OCI-M2 (cell line): ENCODE measurements at regions not wholly inside any gene's neighbourhood (a gene's known extent, or its start where the extent isn't known, plus 50 kb on each side); places are given as distances from the start of the nearest gene placed in this dataset.

Source experiments
- DNase-seq: peaks from one replicate; lab custom pipeline; 2025; ENCODE audit not compliant: unreplicated experiment; lab: John Stamatoyannopoulos, UW

DNA sequence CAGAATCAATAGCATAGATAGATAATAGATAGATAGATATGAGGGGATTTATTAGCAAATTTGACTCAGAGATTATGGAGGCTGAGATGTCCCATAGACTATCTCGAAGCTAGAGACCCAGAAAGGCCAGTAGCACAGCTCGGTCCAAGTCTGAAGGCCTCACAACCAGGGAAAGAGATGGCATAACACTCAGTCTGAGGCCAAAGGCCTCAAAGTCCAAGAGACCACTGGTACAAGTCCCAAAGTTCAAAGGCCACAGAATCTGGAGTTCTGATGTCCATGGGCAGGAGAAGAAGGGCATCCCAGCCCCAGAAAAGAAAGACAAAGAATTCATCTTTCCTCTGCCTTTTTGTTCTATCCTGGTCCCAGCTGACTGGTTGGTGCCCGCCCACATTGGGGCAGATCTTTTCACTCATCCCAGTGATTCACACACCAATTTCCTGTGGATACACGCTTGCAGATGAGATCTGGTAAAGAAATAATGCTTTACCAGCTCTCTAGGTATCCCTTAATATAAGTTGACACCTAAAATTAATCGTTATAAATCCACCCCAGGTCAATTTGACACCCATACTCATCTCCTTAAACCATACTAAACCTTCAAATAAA, 127.8 kb upstream of the FBN2 start:
- no peak for DNase-seq

DNA sequence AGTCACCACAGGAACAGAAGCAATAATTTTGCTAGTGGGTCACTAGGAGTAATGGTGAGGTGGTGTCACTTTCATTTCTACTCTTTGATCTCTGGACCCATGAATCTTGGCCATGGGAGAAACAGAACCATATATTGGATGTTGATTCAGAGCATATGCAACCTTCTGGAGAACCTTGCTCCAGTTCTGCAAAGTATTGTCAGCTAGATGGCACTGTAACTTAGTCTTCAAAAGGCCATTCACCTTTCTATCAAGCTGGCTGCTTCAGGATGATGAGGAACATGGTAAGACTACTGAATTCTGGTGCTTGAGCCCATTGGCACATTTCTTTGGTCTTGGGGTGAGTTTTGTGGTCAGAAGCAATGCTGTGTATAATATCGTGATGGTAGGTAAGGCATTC, 129.1 kb upstream of the FBN2 start:
- no peak for DNase-seq

DNA sequence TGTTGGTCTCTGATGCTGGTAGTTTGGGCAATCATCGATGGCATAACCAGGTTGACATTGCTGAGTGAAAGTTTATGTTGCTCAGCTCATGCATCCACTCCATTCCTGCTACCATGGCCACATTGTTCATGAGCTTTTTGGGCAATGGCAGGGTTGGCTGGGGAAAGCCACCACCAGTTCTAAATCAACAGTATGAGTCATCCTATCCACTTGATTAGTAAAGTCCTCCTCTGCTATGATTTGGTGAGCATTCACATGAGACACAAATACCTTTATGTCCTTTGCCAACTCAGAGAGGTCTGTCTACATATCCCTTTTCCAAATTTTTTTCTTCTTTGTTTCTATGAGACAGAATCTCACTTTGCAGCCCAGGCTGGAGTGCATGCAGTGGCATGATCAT, 129.7 kb upstream of the FBN2 start:
- DNase-seq, result no peak

DNA sequence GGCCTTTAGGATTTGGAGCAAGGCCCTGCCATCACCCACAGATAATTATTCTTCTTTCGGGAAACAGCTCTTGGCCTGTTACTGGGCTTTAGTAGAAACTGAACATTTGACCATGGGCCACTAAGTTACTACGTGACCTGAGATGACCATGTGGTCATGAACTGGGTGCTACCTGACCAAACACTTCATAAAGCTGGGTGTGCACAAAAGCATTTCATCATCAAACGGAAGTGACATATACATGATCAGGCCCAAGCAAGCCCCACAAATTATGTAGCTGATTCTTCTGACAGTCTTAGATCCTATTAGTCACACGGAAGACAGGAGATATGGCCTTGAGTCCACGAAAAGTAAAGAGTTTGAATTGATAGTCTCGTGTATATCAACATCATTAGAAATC, 130.9 kb upstream of the FBN2 start:
- DNase-seq, result no peak

DNA sequence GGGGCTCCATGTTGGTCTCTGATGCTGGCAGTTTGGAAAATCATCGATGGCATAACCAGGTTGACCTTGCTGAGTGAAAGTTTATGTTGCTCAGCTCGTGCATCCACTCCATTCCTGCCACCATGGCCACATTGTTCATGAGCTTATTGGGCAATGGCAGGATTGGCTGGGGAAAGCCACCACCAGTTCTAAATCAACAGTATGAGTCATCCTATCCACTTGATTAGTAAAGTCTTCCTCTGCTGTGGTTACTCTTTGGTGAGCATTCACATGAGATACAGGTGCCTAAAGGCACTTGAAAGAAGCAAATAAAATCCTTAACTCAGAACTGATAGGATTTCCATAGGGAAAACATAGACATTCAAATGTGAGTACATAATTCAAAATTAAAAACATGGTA, 131.8 kb upstream of the FBN2 start:
- DNase-seq, result no peak

DNA sequence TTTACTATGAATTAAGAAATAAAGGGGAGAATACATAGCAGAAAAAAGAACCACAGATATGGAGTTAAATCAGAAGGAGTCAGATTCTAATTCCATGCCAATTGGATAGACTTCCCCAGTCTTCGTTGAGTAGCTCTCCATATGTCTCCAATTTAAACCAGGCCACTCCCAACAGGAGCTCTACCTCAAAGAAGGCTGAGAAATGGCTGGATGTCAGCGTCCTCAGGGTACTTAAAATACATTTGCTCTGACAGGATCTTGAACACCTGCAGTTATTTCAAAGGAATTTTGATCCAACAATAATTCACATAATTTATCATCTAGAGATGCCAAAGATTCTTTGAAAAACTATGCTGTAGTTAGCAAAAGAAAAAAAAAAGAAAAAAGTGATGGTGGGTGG, 133.9 kb upstream of the FBN2 start:
- no peak for DNase-seq

DNA sequence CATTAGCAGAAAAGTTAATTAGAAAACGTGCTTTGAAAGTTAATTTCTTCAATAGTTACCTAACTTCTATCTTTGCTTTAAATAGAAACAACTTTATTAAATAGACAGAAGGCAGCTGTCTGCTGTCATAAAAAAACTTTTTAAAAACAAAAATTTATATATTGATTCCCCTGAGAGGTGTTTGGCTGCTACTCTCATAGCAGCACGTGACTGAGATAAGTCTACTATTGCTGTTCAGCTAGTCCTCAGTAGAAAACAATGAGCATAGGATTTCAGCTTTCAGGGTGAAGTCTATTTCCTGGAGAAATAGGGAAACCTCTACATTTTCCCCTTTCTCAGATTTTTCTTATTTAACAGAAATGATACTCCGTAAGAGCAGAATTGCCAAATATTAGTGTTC, 135.0 kb upstream of the FBN2 start:
- no peak for DNase-seq

DNA sequence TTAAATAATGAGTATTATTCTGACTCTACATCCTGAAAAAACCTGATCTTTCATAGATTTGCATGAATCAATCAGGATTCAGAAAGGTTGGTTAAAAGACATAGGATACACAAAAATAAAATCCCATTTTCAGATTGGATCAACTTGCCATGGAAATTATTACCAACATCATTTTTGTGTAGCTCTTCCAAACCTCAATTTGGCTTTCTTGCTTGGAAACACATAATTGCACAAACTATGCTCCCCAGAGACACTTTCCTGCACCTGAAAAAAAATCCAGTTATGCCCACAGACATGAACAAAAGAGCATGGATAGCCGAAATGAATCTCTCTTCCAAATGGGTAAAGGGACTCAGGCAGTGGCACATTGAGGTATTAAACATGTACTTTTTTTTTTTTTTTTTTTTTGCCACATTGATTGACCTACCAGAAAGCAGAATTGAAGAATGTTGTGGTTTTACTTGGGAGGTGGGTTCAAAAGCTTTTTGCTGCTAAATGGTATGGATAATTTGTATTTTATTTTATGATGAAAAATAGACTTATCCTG, 135.4 kb upstream of the FBN2 start:
- no peak for DNase-seq

DNA sequence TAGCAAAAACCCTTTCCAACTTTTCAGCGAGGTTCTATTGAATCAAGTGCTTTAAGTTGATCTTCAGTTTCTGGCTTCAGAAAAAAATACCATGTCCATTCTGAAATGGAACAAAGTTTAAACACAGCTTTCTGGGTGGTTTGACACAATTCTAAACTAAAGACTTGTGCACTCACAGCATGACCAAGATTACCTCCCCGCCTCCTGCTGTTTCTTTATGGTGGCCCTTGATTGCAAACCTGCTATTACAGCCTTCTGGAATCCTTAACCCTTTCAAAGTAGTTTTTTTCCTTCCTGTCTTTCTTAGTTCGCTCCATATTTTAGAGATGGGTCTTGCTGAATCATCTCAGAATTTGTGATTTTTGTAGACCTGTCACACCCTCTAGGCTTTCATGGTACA, 135.9 kb upstream of the FBN2 start:
- no peak for DNase-seq

DNA sequence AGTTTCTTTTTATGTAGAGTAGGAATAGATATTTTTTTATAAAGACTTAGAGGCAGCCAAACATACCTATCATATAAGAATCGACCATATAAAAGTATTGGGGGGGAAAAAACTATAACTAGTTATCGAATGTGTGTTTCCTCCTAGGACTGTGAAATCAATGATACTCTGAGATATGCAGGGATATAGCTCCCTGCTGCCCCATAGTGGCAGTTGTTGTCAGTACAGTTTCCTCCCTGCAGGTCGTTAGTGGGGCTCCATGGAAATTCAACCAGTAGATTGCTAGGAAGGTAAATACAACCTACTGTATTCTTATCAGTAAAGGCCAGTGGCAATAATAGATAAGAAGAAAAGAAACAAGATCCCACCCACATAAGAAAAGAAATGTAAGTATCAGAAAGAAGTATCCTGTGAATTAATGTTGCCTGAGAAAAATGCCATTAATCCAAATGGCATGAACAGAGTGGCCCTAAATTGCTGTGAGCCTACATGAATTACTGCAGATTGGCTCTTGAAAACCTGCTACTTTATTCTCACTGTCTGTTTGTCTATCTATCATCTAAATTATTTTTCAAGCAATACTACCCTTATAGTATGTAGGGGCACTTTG, 136.9 kb upstream of the FBN2 start:
- DNase-seq, result peak; percentile 1

DNA sequence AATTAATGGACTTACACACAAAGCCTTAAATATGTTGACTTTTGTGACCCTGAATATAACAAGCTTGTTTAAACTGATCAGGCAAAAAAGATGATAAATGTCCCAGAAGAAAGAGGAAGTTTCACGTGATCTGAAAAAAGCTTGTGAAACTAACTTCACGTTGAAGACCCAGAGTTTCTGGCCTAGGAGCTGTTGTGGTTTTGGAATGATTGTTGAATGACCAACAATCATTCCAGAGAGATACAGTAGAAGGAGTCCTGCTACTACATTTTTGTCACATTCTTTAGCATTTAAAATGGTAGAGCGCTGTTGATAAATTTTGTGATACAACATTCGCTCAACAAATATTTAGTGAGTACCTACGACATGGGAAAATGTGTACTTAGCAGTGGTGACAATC, 143.1 kb upstream of the FBN2 start:
- DNase-seq, result no peak

DNA sequence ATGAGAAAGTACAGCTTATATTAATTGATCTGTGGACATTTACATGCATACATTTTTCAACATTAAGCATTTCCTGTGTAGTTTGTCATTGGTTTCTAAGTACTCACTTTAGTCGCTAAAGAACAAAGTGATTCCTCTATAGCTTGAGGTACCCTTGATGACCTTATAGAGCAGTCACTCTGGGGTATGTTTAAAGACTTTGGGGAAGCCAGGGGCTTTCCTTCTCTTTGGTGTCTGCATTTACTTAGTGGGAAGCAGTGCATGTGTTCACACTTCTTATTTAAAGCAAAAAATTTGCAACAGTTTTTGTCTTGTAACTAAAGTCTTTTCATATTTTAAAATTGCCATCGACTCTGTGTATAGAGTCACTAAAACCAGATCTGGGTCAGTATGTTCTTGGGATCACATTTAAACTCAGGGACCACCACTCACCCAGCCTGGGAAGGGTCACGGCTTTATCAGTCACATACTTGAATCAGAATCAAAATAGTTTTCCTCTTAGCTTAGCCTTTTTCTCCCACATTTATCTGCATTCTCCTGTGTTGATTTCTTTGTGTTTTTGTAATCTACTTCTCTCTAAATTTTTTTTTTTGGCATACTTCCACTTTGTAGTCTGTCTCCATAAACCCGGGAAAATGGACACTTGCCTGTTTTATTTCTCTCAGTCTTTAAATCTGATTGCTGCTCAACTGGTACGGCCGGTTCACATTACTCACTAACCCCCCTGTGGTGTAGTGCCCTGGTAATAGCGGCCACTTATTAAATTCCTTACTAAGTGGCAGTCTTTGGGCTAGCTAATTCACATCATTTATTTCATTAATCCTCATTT, 143.9 kb upstream of the FBN2 start:
- DNase-seq, result no peak

DNA sequence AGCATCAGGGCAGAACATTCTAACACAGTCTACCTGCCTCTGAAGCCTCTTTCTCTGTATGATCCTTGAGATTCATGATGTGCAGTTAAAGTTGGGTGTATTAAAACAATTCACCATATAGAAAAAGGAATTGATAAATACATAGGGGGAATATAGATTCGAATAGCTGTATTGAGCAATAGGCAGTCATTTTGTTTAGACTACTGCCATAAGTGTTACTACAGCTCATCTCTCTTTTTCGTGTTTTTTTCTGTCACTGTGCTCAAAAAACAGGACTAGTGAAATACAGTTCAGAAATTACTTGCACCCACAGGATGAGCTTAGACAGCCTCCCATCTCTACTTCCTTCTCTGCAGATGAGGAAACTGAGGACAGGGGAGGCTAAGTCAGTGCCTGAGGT, 144.6 kb upstream of the FBN2 start:
- DNase-seq, result no peak

DNA sequence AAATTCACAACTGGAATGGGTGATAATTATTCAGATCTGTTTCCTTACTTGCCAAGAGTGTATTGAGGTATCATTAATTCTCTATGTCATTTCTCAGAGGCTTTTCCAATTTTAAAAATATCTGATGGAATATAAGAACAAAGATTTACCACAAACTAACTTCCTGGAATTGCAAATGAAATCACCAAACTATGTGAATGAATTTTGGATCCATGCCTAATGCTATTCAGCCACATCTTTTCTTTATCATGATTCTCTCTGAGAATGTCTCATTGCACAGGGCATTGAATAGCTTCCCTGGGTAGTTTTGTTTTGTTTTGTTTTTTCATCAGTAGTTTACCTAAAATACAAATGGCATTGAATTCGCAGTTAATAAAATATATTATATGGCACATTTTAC, 146.9 kb upstream of the FBN2 start:
- no peak for DNase-seq

DNA sequence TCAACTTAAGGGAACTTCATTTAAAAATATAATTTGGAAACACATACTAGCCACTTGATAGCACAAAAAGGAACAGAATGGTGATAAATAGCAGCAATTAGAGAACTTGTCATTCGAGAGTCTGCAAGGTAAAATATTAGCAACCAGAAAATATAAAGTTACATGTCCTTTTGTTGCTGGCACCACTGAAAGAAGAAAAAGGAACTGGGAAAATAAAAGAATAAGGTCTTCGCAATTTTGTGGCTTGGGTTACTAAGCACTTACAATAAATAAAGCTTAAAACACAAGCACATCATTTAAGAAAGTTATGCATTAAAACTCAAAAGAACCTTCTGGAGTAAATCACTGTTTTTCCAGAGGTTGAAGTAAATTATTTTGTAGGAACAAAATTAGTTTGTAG, 149.9 kb upstream of the FBN2 start:
- no peak for DNase-seq

DNA sequence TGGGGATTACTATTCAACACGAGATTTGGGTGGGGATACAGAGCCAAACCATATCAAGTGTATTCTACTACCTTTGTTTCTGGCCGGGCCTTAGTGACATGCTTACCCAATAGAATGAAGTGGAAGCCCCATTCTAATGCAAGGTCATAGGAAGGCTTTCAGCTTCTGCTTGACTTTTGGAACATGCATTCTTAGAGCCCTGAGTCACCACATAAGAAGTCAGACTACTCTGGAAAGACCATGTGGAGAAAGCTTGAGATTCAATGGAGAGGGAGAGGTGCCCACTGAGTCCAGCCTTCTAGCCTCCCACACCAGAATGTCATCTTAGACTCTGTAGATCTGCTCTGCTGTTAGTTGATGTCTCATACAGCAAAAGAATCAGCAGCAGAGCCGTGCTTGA, 155.7 kb upstream of the FBN2 start:
- DNase-seq, result no peak

DNA sequence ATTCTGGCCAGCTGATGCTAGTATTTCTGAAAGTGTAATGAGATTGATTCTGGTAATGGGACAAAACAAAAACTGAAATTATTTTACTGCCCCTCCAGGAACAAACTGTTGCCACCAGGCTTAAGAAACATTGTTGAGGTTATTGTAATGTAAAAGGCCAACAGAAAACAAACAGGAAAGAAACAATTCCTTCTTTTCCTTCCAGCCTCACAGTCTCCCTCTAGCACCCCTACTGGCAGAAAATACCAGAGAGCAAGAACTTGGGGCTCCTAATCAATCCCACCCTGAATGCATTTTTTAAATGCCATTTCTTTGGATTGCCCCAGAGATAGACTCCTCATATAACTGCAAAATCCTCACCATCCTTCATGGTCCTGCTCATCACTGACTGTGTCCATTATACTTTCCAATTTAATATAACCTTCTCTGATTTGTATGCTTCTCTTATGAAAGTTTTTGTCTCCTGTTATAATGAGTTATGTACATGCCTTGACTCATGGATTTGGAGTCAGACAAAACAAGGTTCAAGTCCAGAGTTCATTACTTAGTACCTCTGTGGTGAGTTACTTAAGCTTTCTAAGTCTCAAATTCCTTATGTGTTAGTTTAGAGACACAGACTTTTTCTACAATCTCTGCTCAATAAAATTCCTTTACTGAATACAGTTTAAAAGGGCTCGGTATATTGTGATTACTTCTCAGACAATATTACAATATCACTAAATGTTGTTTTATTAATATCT, 157.9 kb upstream of the FBN2 start:
- no peak for DNase-seq

DNA sequence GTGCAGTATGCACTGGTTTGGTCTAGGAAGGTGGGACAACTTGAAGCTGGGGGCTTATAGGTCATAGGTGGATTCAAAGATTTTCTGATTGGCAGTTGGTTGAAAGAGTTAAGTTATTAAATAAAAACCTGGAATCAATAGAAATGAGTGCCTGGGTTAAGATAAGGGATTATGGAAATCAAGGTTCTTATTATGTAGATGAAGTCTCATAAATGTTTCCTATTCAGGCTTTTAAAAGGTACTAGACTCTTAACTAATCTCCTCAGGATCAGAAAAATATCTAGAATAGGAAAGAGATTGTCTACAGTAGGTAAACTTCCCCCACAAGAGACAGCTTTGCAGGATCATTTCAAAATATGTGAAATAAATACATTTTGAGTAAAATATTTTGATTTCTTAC, 163.3 kb upstream of the FBN2 start:
- DNase-seq, result no peak

DNA sequence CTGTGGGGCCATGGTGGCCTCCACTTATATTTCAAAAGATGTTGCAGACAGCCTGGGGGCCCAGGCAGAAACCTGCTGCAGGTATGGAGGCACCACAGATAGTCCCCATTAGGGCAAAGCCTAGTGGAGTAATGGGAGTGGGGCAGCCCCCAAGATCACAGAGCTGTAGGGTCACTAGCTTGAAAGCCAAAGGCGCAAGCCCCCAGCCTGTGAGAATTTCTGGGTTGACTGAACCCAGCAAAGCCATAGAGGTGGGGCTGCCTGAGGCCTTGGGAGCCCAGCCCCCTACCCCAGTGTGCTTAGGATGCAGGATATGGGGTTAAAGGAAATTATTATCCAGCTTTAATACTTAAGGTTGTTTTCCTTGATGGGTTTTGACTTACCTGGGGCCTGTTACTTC, 165.3 kb upstream of the FBN2 start:
- DNase-seq, result no peak

DNA sequence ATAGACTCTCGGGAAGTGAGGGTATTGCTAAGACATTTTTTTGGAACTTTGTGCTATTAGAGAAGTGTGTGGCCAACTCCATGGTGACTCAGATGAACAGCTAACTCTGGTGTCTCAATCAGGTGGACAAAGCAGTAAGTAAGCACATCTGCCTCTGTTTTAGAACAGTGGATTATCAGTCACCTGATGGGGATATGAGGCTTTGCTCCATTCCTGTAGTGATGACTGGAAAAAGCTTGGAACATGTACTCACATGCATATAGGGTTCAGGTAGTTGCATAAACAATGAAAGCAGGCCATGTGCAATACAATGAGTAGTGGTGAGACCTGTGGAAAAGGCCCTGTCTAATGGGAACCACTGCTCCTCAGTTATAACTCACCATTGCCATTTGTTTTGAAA, 168.2 kb upstream of the FBN2 start:
- DNase-seq, result no peak

DNA sequence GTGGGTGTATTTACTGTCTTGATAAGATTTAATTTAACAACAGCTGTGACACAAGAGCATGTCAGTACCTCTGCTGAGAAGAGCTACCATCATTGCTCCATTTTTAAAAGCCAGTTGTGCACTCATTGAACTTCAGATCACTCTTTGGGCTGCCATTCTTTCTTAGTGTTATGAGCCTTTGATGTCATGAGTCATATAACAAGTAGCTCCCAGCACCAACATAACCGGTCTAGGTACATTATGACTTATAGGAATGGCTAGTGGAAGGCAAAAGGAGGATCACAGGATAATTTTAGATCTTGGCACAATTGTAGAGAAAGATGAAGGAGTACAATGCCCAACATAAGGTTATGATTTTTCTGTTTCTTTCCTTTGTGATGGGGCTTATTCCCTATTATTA, 170.8 kb upstream of the FBN2 start:
- no peak for DNase-seq

DNA sequence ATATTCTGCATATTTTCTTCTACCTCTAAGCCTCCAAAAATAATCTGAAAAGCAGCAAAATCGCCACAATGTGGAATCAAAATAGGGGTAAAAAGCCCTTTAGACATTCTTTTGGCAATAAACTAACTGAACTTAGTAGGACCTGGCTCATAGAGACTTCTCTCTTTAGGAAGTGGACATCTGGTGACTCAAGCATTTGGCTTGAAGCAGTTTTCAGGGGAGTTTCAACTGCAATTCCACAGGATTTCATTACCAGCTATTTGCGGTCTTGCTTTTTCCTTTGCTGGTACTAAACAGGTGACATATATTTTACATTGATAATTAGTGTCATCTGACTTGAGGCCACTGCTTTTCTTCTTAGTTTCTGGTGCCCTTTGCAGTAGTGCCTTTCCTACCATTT, 173.2 kb upstream of the FBN2 start:
- no peak for DNase-seq
